Kidney (tissue), 13 donors: ENCODE measurements at regions not wholly inside any gene's neighbourhood (a gene's known extent, or its start where the extent isn't known, plus 50 kb on each side); places are given as distances from the start of the nearest gene placed in this dataset.

Experiments
- DNase-seq, 5 donors: peaks; one replicate each; pipeline ENCODE4 v3.0.0-alpha.2; 2013 to 2020
- FAIRE-seq: peaks from 2 replicates; lab custom pipeline; 2012; peaks lifted over from hg19 to GRCh38; lab: Jason Lieb, UNC
- H3K27ac ChIP-seq, 2 donors: one replicate each; pipeline ENCODE4 v1.7.0; 2013; ENCODE audit warnings: low read depth in 2 of 2, low read length in 2 of 2, inconsistent platforms in 1 of 2
- H3K27me3 ChIP-seq: one replicate; pipeline ENCODE4 v1.7.1; 2013; ENCODE audit warnings: low read length, inconsistent platforms; ENCODE audit not compliant: control insufficient read depth, insufficient read depth
- H3K36me3 ChIP-seq, 3 donors: one replicate each; pipeline versions ENCODE4 v1.7.0 to v1.7.1; 2013; ENCODE audit warnings: low read length in 3 of 3, control low read depth in 1 of 3, inconsistent platforms in 1 of 3; ENCODE audit not compliant: insufficient read depth in 3 of 3, control insufficient read depth in 2 of 3
- H3K4me1 ChIP-seq, 3 donors: one replicate each; pipeline versions ENCODE4 v1.7.0 to v1.7.1; 2013; ENCODE audit warnings: low read length in 3 of 3, inconsistent platforms in 1 of 3, low read depth in 1 of 3; ENCODE audit not compliant: control insufficient read depth in 2 of 3, insufficient read depth in 2 of 3
- H3K4me3 ChIP-seq, 3 donors: one replicate each; pipeline versions ENCODE4 v1.7.0 to v1.8.1; 2013; ENCODE audit warnings: low read length in 3 of 3, control low read depth in 1 of 3, inconsistent platforms in 1 of 3
- H3K9ac ChIP-seq, 3 donors: one replicate each; pipeline versions ENCODE4 v1.7.0 to v1.7.1; 2013; ENCODE audit warnings: low read length in 3 of 3, control low read depth in 1 of 3, inconsistent platforms in 1 of 3
- H3K9me3 ChIP-seq, 3 donors: one replicate each; pipeline versions ENCODE4 v1.7.0 to v1.7.1; 2013; ENCODE audit warnings: low read length in 3 of 3, control low read depth in 1 of 3, inconsistent platforms in 1 of 3; ENCODE audit not compliant: control insufficient read depth in 2 of 3, insufficient read depth in 1 of 3
- CTCF ChIP-seq: IDR thresholded peaks from 3 replicates; pipeline ENCODE4 v1.5.1; 2012; ENCODE audit warnings: mild to moderate bottlenecking, moderate library complexity, borderline replicate concordance; ENCODE audit not compliant: insufficient read depth; ENCODE audit errors: extremely low read depth
- intact Hi-C: fragments of 100-400 bp; cut with DNase I; formaldehyde crosslinking; loops from one replicate; pipeline ENCODE4 v1.11.1; 2022
- donor health status: control.
- donor health status: control.
- donor health status: control.
- donor health status: control.
- donor health status: control.
- donor health status: DM: yes; HTN: yes; CAD: no.
- donor health status: Normal renal cell carcinoma (clear cell type).

- H3K4me1 ChIP-seq = no peaks in the 10 kb centered on the region
- H3K9me3 ChIP-seq = peaks cover 0 to 4% (median 0%) of the 10 kb centered on the region in 3 donors
- TF ChIP-seq CTCF = no peak
- no peaks in the 10 kb centered on the region for H3K36me3 ChIP-seq
- no peak overlapping the region for H3K9ac ChIP-seq
- intact Hi-C loops = no loop called here
- no peak for DNase-seq
- no peak for FAIRE-seq
- H3K27me3 ChIP-seq = no peaks in the 10 kb centered on the region
- no peak overlapping the region for H3K4me3 ChIP-seq
- H3K27ac ChIP-seq = no peak overlapping the region
Observed at GRCh38 chr7:117937753-117938483, 64.7 kb upstream of the CTTNBP2 start.

- DNase-seq (no peak), FAIRE-seq (no peak)
- intact Hi-C loops = no loop called here
- Histone ChIP-seq H3K4me3 (no peak overlapping the region), H3K27ac (no peak overlapping the region), H3K4me1 (peaks cover 0 to 4% (median 0%) of the 10 kb centered on the region in 3 donors), H3K9ac (no peak overlapping the region), H3K36me3 (no peaks in the 10 kb centered on the region), H3K27me3 (no peaks in the 10 kb centered on the region), H3K9me3 (no peaks in the 10 kb centered on the region)
- TF ChIP-seq CTCF = no peak
Observed at GRCh38 chr7:117941138-117941810, 68.0 kb upstream of the CTTNBP2 start.

- no peak for TF ChIP-seq CTCF
- no peak for FAIRE-seq
- Histone ChIP-seq H3K4me3 (no peak overlapping the region), H3K9ac (no peak overlapping the region), H3K27me3 (no peaks in the 10 kb centered on the region), H3K9me3 (no peaks in the 10 kb centered on the region), H3K4me1 (peaks cover 0 to 5% (median 0%) of the 10 kb centered on the region in 3 donors), H3K36me3 (no peaks in the 10 kb centered on the region), H3K27ac (no peak overlapping the region)
- DNase-seq = no peak
- intact Hi-C loops = no loop called here
Observed at GRCh38 chr7:117942780-117943179, 69.5 kb upstream of the CTTNBP2 start.
